ENCODE measurements at regions not wholly inside any gene's neighbourhood (a gene's known extent, or its start where the extent isn't known, plus 50 kb on each side); places are given as distances from the start of the nearest gene placed in this dataset.

DNA sequence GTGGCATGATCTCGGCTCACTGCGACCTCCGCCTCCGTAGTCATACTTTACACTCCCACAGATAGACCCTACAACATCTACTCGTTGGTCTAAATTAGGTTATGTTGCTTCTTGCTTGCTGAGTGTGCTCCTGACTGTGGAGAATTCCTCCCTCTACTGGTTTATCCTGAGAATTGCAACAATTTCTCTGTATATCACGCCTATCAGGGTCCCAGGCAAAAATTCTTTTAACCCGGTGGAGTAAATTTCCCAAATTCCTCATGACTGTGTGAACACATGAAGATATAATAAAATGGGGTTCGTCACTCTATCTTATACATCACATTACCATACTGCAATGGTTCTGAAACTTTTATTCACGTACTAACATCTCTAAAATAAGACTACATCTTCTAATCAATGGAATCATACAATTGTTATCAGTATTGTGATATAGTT lies 156.7 kb downstream of the EVA1A start:
- H4K20me1 ChIP-seq (ENCODE audit: control insufficient read depth, insufficient read depth), result no peaks in the 10 kb centered on the region
- 14% methylated on average over 9 of the region's 9 CpGs for WGBS (ENCODE audit: insufficient coverage, insufficient replicate concordance, low lambda C conversion rate, missing lambda C conversion rate)
- ChIA-PET CTCF (interaction anchor here (0.7 to 18.4 kb wide), 19 partner anchors 10 to 349 kb away, joined by 3 to 235 read pairs (median 5); partner anchors contain the start of gene TACR1), SMC1A (ENCODE audit: uncharacterized antibody, unreplicated experiment) (interaction anchor here (0.8 to 9.4 kb wide), 19 partner anchors 11 to 360 kb away, joined by 3 to 211 read pairs (median 7); partner anchors contain the start of gene TACR1), RAD21 (ENCODE audit: unreplicated experiment) (interaction anchor here (0.8 to 6.6 kb wide), 9 partner anchors 11 to 348 kb away, joined by 4 to 147 read pairs (median 6); partner anchors contain the start of gene TACR1), POLR2A (no interaction called here)
- intact Hi-C loops (cut with micrococcal nuclease; ENCODE audit: unreplicated experiment), result loop anchor here (1.0 to 5.0 kb wide), 9 partner anchors 28 to 485 kb away; partner anchors contain the start of gene TACR1
- no TSS peak for BruUV-seq (replicated peaks)
- no peaks in the 10 kb centered on the region; the same call in 1 of the 2 replicates for H3K4me1 ChIP-seq (ENCODE audit: control insufficient read depth, insufficient read depth, low read length)
- peaks cover 1% of the 10 kb centered on the region; the same call in 1 of the 2 replicates for H3K79me2 ChIP-seq (ENCODE audit: control insufficient read depth, insufficient read depth, low read length)
- no peak overlapping the region for H3K4me3 ChIP-seq
- H3K36me3 ChIP-seq (ENCODE audit: control insufficient read depth in 2 of 2, insufficient read depth in 2 of 2, low read length in 1 of 2), result no peaks in the 10 kb centered on the region; a peak in 1 of 4 replicates
- no peak overlapping the region for H3K9ac ChIP-seq (ENCODE audit: control insufficient read depth, insufficient read depth, low read length)
- H3K9me3 ChIP-seq (replicated peaks; ENCODE audit: control insufficient read depth, insufficient read depth, low read length), result no peaks in the 10 kb centered on the region; the same call in 2 of the 3 replicates
- H3K27ac ChIP-seq (ENCODE audit: control insufficient read depth, insufficient read depth), result no peak overlapping the region
- FAIRE-seq (peak; percentile 61), DNase-seq (ENCODE audit: low read depth, low spot score) (peak; percentile 36), ATAC-seq (peak; percentile 93)
- TF ChIP-seq SMC3 (IDR thresholded peaks at IDR 0.05; ENCODE audit: borderline replicate concordance, low read length) (peak; percentile 81; the same call in 1 of the 2 replicates), CBX5 (IDR thresholded peaks at IDR 0.05; ENCODE audit: low read depth) (0 out of 2 replicates have a peak, but pooled peaks have one; percentile 54), RAD21 (IDR thresholded peaks at IDR 0.05; ENCODE audit: insufficient read depth, low read depth, low read length) (peak; percentile 90), MEF2B (IDR thresholded peaks at IDR 0.05; ENCODE audit: partially characterized antibody, poor library complexity, severe bottlenecking) (peak; percentile 14), NBN (IDR thresholded peaks at IDR 0.05) (peak; percentile 6; the same call in 1 of the 2 replicates), ZNF24 (IDR thresholded peaks at IDR 0.05) (0 out of 2 replicates have a peak, but pooled peaks have one; percentile 29), POU2F2 (IDR thresholded peaks at IDR 0.05; ENCODE audit: borderline replicate concordance, low read depth, low read length) (no peak), IRF3 (IDR thresholded peaks at IDR 0.05) (0 out of 2 replicates have a peak, but pooled peaks have one; percentile 34), TCF12 (IDR thresholded peaks at IDR 0.05; ENCODE audit: low read depth, low read length) (no peak), SKIL (IDR thresholded peaks at IDR 0.05; ENCODE audit: low read depth, poor library complexity, severe bottlenecking) (peak; percentile 22), SMARCA5 (IDR thresholded peaks at IDR 0.05) (peak; percentile 81), TCF3 (IDR thresholded peaks at IDR 0.05; ENCODE audit: borderline replicate concordance, insufficient read depth, low read depth, low read length) (no peak)
- TF ChIP-seq, protein P1, sequence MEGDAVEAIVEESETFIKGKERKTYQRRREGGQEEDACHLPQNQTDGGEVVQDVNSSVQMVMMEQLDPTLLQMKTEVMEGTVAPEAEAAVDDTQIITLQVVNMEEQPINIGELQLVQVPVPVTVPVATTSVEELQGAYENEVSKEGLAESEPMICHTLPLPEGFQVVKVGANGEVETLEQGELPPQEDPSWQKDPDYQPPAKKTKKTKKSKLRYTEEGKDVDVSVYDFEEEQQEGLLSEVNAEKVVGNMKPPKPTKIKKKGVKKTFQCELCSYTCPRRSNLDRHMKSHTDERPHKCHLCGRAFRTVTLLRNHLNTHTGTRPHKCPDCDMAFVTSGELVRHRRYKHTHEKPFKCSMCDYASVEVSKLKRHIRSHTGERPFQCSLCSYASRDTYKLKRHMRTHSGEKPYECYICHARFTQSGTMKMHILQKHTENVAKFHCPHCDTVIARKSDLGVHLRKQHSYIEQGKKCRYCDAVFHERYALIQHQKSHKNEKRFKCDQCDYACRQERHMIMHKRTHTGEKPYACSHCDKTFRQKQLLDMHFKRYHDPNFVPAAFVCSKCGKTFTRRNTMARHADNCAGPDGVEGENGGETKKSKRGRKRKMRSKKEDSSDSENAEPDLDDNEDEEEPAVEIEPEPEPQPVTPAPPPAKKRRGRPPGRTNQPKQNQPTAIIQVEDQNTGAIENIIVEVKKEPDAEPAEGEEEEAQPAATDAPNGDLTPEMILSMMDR (IDR thresholded peaks at IDR 0.05 in 2 of 3, conservative IDR thresholded peaks at IDR 0.05 in 1 of 3; ENCODE audit: control insufficient read depth in 2 of 3, extremely low read depth in 1 of 3, insufficient read depth in 1 of 3, low read depth in 3 of 3, low read length in 3 of 3), result peak; percentile 73 to 85 (median 80)
- H2AFZ ChIP-seq (ENCODE audit: control insufficient read depth, low read depth, low read length), result no peak overlapping the region
- peak overlapping the region; percentile 8; the same call in 1 of the 2 replicates for H3K4me2 ChIP-seq (ENCODE audit: control insufficient read depth, insufficient read depth)
- in situ Hi-C loops (cut with MboI), result loop anchor here (25.0 kb wide), 1 partner anchor 342 kb away; no protein-coding TSS in a partner anchor
- H3K27me3 ChIP-seq (replicated peaks in 1 of 2; ENCODE audit: control insufficient read depth in 2 of 2, insufficient read depth in 2 of 2, low read length in 1 of 2), result no peaks in the 10 kb centered on the region

All from GM12878 (cell line).